ENCODE measurements at regions not wholly inside any gene's neighbourhood (a gene's known extent, or its start where the extent isn't known, plus 50 kb on each side); places are given as distances from the start of the nearest gene placed in this dataset.

DNA sequence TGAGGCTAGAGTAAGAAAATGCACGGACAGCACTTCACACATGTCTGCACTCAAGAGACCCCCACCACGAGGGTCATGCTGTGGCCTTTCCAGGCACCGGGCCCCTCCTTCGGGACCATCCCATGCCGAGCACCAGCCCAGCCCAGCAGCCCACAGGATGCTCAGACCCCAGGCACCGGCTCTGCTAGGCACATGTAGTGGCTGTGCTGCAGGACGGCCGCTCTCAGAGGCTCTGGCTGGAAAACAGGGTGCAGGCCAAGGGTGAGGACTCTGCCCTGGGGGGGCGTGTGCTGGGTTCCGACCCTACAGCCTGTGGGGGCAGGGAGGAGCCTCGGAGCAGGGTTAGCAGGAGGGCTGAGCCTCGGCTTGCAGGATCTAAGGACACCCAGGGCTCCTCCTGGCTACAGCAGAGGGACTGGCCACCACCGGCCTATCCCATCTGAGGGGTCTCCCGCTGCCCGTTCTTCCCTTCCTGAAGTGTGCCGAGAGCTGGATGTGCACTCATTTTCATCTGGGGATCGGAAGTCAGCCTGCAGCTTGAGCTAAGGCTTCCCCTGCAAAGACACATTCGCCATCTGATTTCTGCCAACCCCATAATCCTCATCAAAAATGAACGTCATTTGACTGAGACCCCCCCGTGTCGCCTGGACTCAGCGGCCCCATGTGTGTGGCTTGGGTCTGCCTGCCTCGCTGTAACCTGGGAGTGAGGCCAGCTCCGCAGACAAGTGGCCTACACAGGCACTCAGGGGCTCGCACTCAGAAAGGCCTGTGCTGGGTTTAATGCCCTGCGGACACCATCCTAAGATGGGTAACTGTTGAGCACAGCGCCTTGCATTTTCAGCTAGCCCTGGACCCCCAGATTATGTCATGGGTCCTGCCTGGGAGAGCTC, 293.1 kb upstream of the FOXF1 start:
- TF ChIP-seq CTCF (IDR thresholded peaks at IDR 0.05) (no peak), EZH2phosphoT487 (IDR thresholded peaks at IDR 0.05) (no peak), EZH2 (IDR thresholded peaks at IDR 0.05) (no peak)

Measured in neural progenitor cell (in vitro differentiated cells).